ENCODE measurements at regions not wholly inside any gene's neighbourhood (a gene's known extent, or its start where the extent isn't known, plus 50 kb on each side); places are given as distances from the start of the nearest gene placed in this dataset.
"Not testable (repeated sequence)": the region's sequence is repeated elsewhere in the genome, so short reads cannot be mapped to it uniquely, and the experiment has no call there.

DNA sequence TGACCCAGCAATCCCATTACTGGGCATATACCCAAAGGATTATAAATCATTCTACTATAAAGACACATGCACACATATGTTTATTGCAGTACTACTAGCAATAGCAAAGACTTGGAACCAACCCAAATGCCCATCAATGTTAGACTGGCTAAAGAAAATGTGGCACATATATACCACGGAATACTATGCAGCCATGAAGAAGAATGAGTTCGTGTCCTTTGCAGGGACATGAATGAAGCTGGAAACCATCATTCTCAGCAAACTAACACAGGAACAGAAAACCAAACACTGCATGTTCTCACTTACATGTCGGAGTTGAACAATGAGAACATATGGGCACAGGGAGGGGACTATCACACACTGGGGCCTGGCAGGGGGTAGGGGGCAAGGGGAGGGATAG, 183.0 kb downstream of the HACE1 start:
- H3K4me3 ChIP-seq (ENCODE audit: low read depth, low read length); POLR2A ChIA-PET; DNase-seq (ENCODE audit: low read depth, low spot score); CTCF ChIA-PET: not testable (repeated sequence)

DNA sequence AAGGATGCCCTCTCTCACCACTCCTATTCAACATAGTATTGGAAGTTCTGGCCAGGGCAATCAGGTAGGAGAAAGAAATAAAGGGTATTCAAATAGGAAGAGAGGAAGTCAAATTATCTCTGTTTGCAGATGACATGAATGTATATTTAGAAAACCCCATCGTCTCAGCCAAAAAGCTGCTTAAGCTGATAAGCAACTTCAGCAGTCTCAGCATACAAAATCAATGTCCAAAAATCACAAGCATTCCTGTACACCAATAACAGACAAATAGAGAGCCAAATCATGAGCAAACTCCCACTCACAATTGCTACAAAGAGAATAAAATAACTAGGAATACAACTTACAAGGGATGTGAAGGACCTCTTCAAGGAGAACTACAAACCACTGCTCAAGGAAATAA, 184.6 kb downstream of the HACE1 start:
- DNase-seq (ENCODE audit: low read depth, low spot score); H3K4me3 ChIP-seq (ENCODE audit: low read depth, low read length); POLR2A ChIA-PET: not testable (repeated sequence)
- CTCF ChIA-PET: interaction anchor here (1.3 kb wide), 1 partner anchor 11 kb away, joined by 3 read pairs; no protein-coding TSS in a partner anchor

DNA sequence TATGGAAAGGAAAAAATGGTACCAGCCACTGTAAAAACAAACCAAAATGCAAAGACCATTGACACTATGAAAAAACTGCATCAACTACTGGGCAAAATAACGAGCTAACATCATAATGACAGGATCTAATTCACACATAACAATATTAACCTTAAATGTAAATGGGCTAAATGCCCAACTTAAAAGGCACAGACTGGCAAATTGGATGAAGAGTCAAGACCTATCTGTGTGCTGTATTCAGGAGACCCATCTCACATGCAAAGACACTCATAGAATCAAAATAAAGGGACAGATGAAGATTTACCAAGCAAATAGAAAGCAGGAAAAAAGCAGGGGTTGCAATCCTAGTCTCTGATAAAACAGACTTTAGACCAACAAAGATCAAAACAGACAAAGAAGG, 186.6 kb downstream of the HACE1 start:
- POLR2A ChIA-PET; H3K4me3 ChIP-seq (ENCODE audit: low read depth, low read length); DNase-seq (ENCODE audit: low read depth, low spot score): not testable (repeated sequence)
- CTCF ChIA-PET: interaction anchor here (0.9 kb wide), 1 partner anchor 10 kb away, joined by 3 read pairs; no protein-coding TSS in a partner anchor

DNA sequence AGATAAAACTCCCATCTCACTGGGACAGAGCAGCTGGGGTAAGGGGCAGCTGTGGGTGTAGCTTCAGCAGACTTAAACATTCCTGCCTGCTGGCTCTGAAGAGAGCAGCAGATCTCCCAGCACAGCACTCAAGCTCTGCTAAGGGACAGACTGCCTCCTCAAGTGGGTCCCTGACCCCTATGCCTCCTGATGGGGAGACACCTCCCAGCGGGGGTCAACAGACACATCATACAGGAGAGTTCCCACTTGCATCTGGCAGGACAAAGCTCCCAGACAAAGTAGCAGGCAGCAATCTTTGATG, 188.2 kb downstream of the HACE1 start:
- DNase-seq (ENCODE audit: low read depth, low spot score); POLR2A ChIA-PET; CTCF ChIA-PET; H3K4me3 ChIP-seq (ENCODE audit: low read depth, low read length): not testable (repeated sequence)

DNA sequence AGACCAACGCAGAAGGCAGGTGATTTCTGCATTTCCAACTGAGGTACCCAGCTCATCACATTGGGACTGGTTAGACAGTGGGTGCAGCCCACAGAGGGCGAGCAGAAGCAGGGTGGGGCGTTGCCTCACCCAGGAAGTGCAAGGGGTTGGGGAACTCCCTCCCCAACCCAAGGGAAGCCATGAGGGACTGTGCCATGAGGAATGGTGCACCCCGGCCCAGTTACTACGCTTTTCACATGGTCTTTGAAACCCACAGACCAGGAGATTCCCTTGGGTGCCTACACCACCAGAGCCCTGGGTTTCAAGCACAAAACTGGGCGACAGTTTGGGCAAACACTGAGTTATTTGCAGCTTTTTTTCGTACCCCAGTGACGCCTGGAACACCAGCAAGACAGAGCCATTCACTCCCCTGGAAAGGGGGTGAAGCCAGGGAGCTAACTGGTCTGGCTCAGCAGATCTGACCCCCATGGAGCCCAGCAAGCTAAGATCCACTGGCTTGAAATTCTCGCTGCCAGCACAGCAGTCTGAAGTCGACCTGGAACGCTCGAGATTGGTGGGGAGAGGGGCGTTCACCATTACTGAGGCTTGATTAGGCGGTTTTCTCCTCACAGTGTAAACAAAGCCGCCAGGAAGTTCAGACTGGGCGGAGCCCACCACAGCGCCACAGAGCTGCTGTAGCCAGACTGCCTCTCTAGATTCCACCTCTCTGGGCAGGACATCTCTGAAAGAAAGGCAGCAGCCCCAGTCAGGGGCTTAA, 188.7 kb downstream of the HACE1 start:
- DNase-seq (ENCODE audit: low read depth, low spot score); H3K4me3 ChIP-seq (ENCODE audit: low read depth, low read length); CTCF ChIA-PET; POLR2A ChIA-PET: not testable (repeated sequence)

DNA sequence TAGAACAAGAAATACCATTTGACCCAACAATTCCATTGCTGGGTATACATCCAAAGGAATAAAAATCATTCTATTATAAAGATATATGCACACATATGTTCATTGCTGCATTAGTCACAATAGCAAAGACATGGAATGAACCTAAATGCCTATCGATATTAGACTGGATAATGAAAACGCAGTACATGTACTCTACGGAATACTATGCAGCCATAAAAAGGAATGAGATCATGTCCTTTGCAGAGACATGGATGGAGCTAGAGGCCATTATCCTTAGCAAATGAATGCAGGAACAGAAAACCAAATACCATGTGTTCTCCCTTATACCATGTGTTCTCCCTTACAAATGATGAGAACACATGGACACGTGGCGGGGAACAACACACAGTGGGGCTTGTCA, 190.2 kb downstream of the HACE1 start:
- no peak overlapping the region for H3K4me3 ChIP-seq (ENCODE audit: low read depth, low read length)
- CTCF ChIA-PET: interaction anchor here (1.1 to 1.6 kb wide), 2 partner anchors 12 to 13 kb away, joined by 3 to 4 read pairs; no protein-coding TSS in a partner anchor
- POLR2A ChIA-PET: no interaction called here
- DNase-seq (ENCODE audit: low read depth, low spot score): no peak
- TF ChIP-seq, protein P1, sequence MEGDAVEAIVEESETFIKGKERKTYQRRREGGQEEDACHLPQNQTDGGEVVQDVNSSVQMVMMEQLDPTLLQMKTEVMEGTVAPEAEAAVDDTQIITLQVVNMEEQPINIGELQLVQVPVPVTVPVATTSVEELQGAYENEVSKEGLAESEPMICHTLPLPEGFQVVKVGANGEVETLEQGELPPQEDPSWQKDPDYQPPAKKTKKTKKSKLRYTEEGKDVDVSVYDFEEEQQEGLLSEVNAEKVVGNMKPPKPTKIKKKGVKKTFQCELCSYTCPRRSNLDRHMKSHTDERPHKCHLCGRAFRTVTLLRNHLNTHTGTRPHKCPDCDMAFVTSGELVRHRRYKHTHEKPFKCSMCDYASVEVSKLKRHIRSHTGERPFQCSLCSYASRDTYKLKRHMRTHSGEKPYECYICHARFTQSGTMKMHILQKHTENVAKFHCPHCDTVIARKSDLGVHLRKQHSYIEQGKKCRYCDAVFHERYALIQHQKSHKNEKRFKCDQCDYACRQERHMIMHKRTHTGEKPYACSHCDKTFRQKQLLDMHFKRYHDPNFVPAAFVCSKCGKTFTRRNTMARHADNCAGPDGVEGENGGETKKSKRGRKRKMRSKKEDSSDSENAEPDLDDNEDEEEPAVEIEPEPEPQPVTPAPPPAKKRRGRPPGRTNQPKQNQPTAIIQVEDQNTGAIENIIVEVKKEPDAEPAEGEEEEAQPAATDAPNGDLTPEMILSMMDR (IDR thresholded peaks at IDR 0.05; ENCODE audit: insufficient read depth, low read length, missing control alignments): no peak

DNA sequence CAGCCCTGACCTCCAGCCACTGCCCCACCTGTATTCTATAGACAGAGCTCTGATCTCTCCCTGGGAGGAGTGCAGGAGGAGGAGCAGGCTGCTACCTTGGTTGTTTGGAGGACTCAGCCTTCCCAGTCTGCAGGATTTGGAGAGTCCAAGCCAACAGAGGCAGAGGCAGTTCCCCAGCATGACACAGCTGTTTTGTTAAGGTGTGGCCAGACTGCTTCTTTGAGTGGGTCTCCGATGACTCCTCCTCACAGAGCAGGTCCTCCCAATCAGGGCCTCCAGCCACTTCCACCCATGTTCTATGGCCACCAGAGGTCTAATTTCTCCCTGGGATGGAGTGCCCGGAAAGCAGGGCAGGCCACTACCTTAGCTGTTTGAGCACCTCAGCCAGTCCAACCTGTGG, 203.5 kb downstream of the HACE1 start:
- H3K4me3 ChIP-seq (ENCODE audit: low read depth, low read length): no peak overlapping the region
- DNase-seq (ENCODE audit: low read depth, low spot score): no peak
- CTCF ChIA-PET: interaction anchor here (1.0 to 1.4 kb wide), 2 partner anchors 26 to 30 kb away, joined by 3 to 4 read pairs; no protein-coding TSS in a partner anchor
- TF ChIP-seq, protein P1 (IDR thresholded peaks at IDR 0.05; ENCODE audit: insufficient read depth, low read length, missing control alignments): no peak
- POLR2A ChIA-PET: no interaction called here

DNA sequence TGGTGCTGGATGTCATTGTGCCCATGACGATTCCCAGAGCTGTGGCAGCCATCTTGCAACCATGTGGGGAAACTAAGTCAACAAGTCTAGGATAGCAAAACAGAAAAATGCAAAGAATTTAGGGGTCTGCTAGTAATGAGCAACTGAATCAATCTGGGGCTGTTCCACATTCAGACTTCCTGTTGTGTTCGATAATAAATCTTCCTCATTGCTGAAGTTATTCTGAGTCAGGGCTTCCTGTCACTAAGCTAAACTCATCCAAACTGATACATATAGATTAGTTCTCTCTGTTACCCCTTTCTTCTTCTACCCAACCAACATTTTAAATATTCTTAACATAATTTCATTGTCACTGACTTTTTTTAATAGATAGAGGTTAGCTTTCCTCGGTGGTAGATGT, 205.9 kb downstream of the HACE1 start:
- CTCF ChIA-PET: interaction anchor here (1.2 kb wide), 1 partner anchor 29 kb away, joined by 3 read pairs; no protein-coding TSS in a partner anchor
- no peak overlapping the region for H3K4me3 ChIP-seq (ENCODE audit: low read depth, low read length)
- no peak for DNase-seq (ENCODE audit: low read depth, low spot score)
- TF ChIP-seq, protein P1 (IDR thresholded peaks at IDR 0.05; ENCODE audit: insufficient read depth, low read length, missing control alignments): no peak
- POLR2A ChIA-PET: no interaction called here

DNA sequence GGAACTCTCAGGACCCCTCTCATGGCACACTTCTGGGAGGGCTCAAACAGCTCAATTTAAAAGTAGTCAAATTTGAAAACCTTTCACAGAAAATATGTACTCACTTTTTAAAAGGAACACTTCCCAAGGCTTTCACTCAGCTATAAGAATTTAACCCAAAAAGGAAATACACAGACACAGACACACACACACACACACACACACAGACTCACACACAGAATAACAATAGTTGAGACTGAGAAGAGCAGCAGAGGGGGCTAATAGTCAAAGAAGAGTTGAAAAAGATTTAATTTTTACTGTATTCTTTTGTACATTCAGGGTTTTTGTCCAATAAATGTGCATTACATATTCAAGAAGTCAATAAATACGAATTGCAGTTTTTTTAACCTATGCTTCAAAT, 211.4 kb downstream of the HACE1 start:
- no peak overlapping the region for H3K4me3 ChIP-seq (ENCODE audit: low read depth, low read length)
- ChIA-PET CTCF (no interaction called here), POLR2A (interaction anchor here (0.8 kb wide), 1 partner anchor 21 kb away, joined by 3 read pairs; no protein-coding TSS in a partner anchor)
- TF ChIP-seq, protein P1 (IDR thresholded peaks at IDR 0.05; ENCODE audit: insufficient read depth, low read length, missing control alignments): no peak
- no peak for DNase-seq (ENCODE audit: low read depth, low spot score)
